Endometrial microvascular endothelial cells (primary cell): ENCODE measurements at regions not wholly inside any gene's neighbourhood (a gene's known extent, or its start where the extent isn't known, plus 50 kb on each side); places are given as distances from the start of the nearest gene placed in this dataset.
"Not testable (repeated sequence)": the region's sequence is repeated elsewhere in the genome, so short reads cannot be mapped to it uniquely, and the experiment has no call there.

ENCODE experiments used
- in situ Hi-C: cut with HindIII; loops from 2 replicates; pipeline ENCODE4 v1.10.0; 2017; ENCODE audit warnings: low sequenced_read_pairs, low pct_unique_long_range_greater_than_20kb; ENCODE audit errors: inconsistent ontology term

DNA sequence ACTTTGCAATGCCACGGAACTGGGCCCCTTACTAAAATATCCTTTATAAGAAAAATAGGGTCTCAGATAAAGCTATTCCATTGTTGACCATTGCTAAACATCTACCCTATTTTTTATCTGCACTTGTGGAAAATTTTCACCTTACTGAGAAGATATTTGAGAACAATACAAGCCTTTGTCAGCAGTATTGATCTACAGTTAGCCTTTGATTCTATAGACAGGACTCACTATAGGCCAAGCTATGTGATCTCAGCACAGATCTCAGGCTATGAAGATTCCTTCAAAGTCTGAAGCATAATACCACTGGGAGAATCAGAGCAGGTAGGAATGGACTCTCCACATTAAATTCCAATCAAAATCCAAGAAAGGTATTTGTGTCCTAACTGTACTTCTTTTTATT lies 1099.7 kb downstream of the DIAPH3 start:
- in situ Hi-C loops: no loop called here

DNA sequence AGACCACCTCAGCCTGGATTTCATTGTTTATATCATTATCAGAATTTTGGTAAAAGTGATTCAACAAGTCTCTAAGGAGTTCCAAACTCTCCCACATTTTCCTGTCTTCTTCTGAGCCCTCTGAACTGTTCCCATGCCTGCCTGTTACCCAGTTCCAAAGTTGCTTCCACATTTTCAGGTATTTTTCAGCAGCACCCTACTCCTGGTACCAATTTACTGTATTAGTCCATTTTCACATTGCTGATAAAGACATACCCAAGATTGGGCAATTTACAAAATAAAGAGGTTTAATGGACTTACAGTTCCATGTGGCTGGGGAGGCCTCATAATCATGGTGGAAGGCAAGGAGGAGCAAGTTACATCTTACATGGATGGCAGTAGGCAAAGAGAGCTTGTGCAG lies 1087.3 kb downstream of the DIAPH3 start:
- in situ Hi-C loops: not testable (repeated sequence)

- in situ Hi-C loops: no loop called here
Measured at GRCh38 chr13:59086147-59086546, 1077.6 kb downstream of the DIAPH3 start.

DNA sequence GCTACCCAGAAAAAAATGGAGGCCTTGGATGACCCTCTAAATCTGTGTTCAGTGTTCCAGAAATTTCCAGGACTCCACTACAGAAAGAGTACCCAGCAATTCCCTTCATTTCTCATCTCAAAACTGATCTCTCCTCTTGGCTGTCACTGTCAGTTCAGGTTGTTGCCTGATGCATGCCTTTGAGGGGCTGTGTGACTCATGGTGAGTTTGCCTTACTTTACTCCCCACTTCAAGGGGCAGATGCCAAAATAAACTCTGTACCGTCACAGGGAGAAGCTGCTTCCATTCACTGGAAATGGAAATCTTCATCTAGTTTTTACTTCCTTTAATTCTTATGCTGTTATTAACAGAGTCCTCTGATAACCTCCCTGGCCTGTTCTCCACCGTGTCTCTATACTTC lies 1075.0 kb downstream of the DIAPH3 start:
- in situ Hi-C loops: no loop called here

DNA sequence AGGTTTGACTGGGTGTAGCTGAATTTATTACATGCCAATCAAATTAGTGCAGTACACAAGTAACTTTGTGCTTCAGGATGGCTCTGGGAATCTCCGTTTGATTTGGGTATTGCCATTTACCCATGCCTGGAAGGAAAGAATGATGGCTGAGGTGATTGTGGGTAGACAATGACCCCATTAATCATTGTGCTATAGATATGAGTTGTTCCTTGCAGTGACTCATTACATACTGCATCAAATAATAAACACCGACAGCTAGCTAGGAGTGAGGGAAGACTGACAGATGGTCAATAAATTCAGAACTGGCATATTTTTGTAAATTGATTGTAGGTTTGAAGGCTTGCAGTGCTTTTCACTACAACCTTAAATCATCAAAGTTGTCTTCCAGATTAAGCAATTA lies 1069.5 kb downstream of the DIAPH3 start:
- in situ Hi-C loops: no loop called here

DNA sequence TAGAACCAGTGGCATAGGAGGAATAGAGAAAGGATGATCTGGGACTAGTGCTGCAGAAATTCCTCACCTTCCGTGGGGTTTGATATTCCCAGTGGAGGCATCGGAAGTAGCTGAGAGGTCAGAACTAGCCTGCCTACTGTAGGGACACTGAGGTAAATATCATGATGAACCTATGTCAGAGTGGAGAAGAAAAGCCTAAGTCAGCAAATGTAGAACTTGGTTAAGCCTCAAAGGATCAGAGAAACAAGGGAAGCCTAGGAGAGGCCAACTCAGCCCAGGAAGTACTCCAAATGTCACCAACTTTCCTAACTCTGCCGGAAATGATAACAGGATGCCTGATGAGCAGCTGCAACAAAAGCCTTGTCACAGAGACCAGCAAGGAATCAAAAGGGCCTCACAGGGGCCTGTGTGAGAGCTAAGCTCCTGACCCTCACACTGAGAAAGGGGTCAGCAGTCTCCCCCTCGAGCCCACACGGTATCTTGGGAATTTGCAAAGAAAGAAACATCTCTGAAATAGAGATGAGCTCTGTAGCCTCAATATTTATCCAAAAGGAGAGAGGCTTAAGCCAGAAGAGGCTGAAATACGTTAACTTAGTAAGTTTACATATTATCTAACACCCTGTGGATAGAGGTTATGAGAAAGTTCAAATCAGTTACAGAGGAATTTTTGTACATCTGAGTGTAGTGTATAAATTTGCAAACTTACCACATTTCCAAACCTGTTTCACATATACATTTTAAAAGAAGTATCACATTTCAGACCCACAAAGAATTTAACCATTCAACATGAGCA lies 1064.3 kb downstream of the DIAPH3 start:
- in situ Hi-C loops: no loop called here

GRCh38 chr13:59103004-59103768 lies 1060.5 kb downstream of the DIAPH3 start:
- in situ Hi-C loops: no loop called here

DNA sequence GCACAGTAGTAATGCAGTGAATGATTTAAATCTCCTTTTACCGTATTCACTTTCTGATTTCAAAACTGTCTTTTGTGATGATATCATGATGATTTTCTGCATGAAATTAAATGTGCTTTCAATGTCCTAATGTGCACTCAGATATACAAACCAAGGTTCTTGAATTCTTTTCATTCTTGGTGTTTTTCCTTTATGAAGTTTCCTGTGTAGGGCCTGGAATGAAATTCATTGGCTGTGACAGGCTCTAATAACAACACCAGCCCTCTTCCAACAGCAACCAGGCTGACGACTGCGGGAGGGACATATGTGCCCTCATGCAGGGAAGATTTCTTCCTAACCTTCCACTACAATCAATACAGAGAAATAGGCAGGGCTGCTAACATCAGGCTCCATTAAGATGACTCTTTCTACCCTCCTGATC lies 1052.0 kb downstream of the DIAPH3 start:
- in situ Hi-C loops: no loop called here

- in situ Hi-C loops: no loop called here
Measured at GRCh38 chr13:59112221-59112718, 1051.5 kb downstream of the DIAPH3 start.

DNA sequence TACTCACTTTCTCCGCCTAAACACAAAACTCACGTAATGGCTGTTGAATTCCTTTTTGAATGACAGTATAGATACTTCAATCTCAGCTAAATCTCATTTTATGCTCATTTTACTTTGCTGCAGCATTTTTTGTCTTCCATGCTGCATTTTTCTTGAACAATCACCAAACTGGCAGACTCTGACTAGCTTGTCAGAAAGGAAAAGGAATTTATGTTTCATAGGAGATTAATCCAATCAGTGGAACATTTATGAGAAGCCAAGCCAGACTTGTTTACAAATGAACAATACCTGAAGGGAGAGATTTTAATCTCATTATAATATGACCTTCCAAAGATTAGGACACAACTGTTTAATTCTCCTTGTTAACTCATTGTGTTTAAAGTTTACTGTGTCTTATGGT lies 1044.3 kb downstream of the DIAPH3 start:
- in situ Hi-C loops: no loop called here

DNA sequence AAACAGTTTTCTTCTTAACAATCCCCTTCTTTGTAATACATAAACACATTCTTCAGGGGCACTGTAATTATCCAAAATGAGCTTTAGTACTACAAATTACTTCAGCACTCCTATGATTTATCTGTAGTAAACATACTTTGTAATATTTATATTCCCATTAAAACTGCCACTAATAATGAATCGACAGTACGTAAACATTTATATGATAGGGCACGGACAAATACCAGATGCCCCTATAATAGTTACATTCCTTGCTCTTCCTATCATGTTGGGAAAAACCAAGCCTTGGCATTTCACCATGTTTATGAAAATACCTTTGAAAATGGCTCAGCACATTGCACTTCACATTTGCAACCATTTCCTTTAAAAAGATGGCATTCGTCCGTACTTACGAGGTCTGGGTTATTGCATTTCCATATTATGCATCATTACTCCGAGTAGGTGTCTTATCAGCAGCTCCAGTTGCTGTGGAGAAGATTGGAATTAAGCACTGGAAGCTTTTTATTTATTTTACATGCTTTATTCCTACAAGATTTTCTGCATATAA lies 1043.4 kb downstream of the DIAPH3 start:
- in situ Hi-C loops: no loop called here

DNA sequence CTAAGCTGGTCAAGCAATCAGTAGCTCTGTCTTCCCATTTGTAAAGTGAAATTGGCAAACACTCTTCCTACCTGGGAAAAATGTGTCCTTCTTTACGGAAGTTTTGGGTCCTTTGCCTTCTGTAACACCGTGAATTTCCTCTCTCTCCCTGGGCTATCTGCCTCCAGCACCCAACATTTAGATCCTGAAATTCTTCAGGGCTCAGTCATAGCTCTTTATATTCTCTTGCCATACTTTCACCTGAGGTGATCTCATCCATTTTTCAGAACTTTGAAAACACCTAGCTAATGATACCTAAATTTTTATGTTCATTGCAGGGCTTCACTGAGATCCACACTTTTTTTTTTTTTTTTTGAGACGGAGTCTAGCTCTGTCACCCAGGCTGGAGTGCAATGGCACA lies 1042.2 kb downstream of the DIAPH3 start:
- in situ Hi-C loops: no loop called here

- in situ Hi-C loops: no loop called here
Measured at GRCh38 chr13:59126474-59126873, 1037.3 kb downstream of the DIAPH3 start.

GRCh38 chr13:59133903-59134302 lies 1029.8 kb downstream of the DIAPH3 start:
- in situ Hi-C loops: no loop called here

- in situ Hi-C loops: no loop called here
Measured at GRCh38 chr13:59144700-59145099, 1019.0 kb downstream of the DIAPH3 start.

GRCh38 chr13:59145381-59145780 lies 1018.3 kb downstream of the DIAPH3 start:
- in situ Hi-C loops: no loop called here

GRCh38 chr13:59157181-59157580 lies 1006.5 kb downstream of the DIAPH3 start:
- in situ Hi-C loops: no loop called here

GRCh38 chr13:59166174-59166573 lies 997.6 kb downstream of the DIAPH3 start:
- in situ Hi-C loops: no loop called here

GRCh38 chr13:59172076-59172475 lies 991.7 kb downstream of the DIAPH3 start:
- in situ Hi-C loops: no loop called here

DNA sequence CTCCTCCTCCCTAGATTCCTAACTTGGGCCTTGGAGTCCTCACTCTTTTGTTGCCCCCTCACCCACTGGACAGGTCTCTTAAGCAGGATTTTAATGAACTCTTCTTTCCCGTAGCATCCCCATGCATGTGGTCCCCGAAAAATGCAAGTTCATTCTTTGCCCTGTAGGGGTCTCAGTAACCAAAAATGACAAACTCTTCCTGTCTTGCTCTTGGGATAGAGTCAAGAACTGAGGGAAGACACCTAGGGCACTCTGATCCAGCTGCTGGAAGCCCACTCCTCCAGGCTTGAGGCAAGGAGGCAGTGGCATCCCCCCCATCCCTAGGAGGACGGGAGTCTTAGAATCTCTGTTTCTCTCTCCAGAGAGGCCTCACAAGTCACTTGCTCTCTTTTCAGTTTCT lies 987.0 kb downstream of the DIAPH3 start:
- in situ Hi-C loops: no loop called here
